ENCODE measurements at regions not wholly inside any gene's neighbourhood (a gene's known extent, or its start where the extent isn't known, plus 50 kb on each side); places are given as distances from the start of the nearest gene placed in this dataset.

- Histone ChIP-seq H3K4me1 (ENCODE audit: control insufficient read depth, insufficient read depth, low read length) (no peaks in the 10 kb centered on the region), H3K4me3 (ENCODE audit: low read depth, low read length) (no peak overlapping the region), H3K27ac (ENCODE audit: extremely low read depth, low read depth, low read length) (no peak overlapping the region), H3K36me3 (ENCODE audit: control insufficient read depth in 2 of 2, insufficient read depth in 1 of 2, low read length in 2 of 2) (no peaks in the 10 kb centered on the region), H3K9me3 (ENCODE audit: control insufficient read depth, insufficient read depth, low read depth, low read length) (no peaks in the 10 kb centered on the region)
- CTCF ChIA-PET: no interaction called here
- POLR2A ChIA-PET: no interaction called here
- TF ChIP-seq ZNF548 (tag by site-specific recombination; IDR thresholded peaks at IDR 0.05): no peak
- no peak for TF ChIP-seq ZNF626 (tag by site-specific recombination; IDR thresholded peaks at IDR 0.05)
- no peak for TF ChIP-seq ZSCAN18 (tag by site-specific recombination; IDR thresholded peaks at IDR 0.05)
- TF ChIP-seq ZNF513 (tag by site-specific recombination; IDR thresholded peaks at IDR 0.05): no peak
- no peak for TF ChIP-seq ZNF169 (tag by site-specific recombination; IDR thresholded peaks at IDR 0.05)
- no peak for TF ChIP-seq ZNF514 (tag by site-specific recombination; IDR thresholded peaks at IDR 0.05)
- no peak for TF ChIP-seq EGR2 (tag by site-specific recombination; IDR thresholded peaks at IDR 0.05; ENCODE audit: low read depth)
- no peak for TF ChIP-seq ZNF624 (tag by site-specific recombination; IDR thresholded peaks at IDR 0.05)
- no peak for TF ChIP-seq GLIS1 (tag by site-specific recombination; IDR thresholded peaks at IDR 0.05)
- TF ChIP-seq PRDM1 (tag by site-specific recombination; IDR thresholded peaks at IDR 0.05): no peak
- no peak for TF ChIP-seq ZNF133 (tag by site-specific recombination; IDR thresholded peaks at IDR 0.05)
- TF ChIP-seq ZNF274 (IDR thresholded peaks at IDR 0.05; ENCODE audit: low read length): no peak
- no peak for TF ChIP-seq ZNF274 (tag by site-specific recombination; IDR thresholded peaks at IDR 0.05; ENCODE audit: borderline replicate concordance)
- TF ChIP-seq ZNF629 (tag by site-specific recombination; IDR thresholded peaks at IDR 0.05): no peak
- TF ChIP-seq MEIS1 (CRISPR knock-in tag; IDR thresholded peaks at IDR 0.05; ENCODE audit: borderline replicate concordance): no peak
Measured at GRCh38 chr5:152247850-152248385, 157.2 kb downstream of the NMUR2 start.

GRCh38 chr5:152246401-152246800 is 158.7 kb downstream of the NMUR2 start:
- TF ChIP-seq ZBTB49 (tag by site-specific recombination; IDR thresholded peaks at IDR 0.05; ENCODE audit: low read depth) (no peak), REST (tag by site-specific recombination; IDR thresholded peaks at IDR 0.05) (peak; percentile 93)
- ChIA-PET CTCF (interaction anchor here (0.7 kb wide), 1 partner anchor 193 kb away, joined by 3 read pairs; no protein-coding TSS in a partner anchor), POLR2A (no interaction called here)
- no peaks in the 10 kb centered on the region for H3K36me3 ChIP-seq (ENCODE audit: control insufficient read depth in 2 of 2, insufficient read depth in 1 of 2, low read length in 2 of 2)
- no peaks in the 10 kb centered on the region for H3K9me3 ChIP-seq (ENCODE audit: control insufficient read depth, insufficient read depth, low read depth, low read length)
- H3K4me3 ChIP-seq (ENCODE audit: low read depth, low read length): no peak overlapping the region
- H3K4me1 ChIP-seq (ENCODE audit: control insufficient read depth, insufficient read depth, low read length): no peaks in the 10 kb centered on the region
- no peak overlapping the region for H3K27ac ChIP-seq (ENCODE audit: extremely low read depth, low read depth, low read length)
